ENCODE measurements at regions not wholly inside any gene's neighbourhood (a gene's known extent, or its start where the extent isn't known, plus 50 kb on each side); places are given as distances from the start of the nearest gene placed in this dataset.

DNA sequence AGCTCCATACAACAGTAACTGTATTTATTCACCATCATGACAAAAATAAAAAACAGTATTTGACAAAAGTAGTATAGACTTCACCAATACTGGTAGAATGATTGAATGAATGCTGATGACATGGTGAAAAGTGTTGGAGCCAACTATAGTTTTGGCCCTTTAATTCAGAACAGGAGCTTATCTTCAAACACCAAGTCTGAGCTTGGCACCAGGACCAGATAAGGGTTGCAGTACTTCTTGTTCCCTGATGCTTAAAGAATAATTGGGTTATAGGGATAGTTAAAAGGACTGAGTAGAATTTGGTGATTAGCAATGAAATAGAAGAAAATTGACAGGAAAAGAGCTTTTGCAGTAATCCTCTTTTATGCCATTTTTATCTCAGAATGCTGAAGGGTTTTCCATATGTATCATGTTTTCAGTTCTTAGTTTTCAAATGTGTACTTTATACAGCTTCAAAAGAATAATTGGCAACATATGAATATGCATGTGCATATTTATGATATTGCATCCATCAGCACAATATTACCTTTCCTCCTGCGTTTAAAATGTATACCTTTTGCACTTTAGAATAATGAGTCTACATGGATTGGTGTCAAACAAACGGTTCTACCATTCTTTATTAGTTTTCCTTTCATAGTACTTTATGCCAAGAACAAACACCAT lies 214.2 kb upstream of the ARHGAP42 start:
- H3K9me3 ChIP-seq: no peaks in the 10 kb centered on the region
- H3K27me3 ChIP-seq (replicated peaks; ENCODE audit: control insufficient read depth, insufficient read depth, low read length): no peaks in the 10 kb centered on the region
- no TSS peak for BruUV-seq (replicated peaks)
- DNase-seq: no peak
- Mint-ChIP-seq H3K27me3 (ENCODE audit: insufficient read depth, unreplicated experiment) (no peaks in the 10 kb centered on the region), H3K4me1 (ENCODE audit: low read depth, unreplicated experiment) (no peaks in the 10 kb centered on the region), H3K9me3 (ENCODE audit: unreplicated experiment) (no peaks in the 10 kb centered on the region), H3K4me3 (ENCODE audit: unreplicated experiment) (no peak overlapping the region), H3K36me3 (ENCODE audit: insufficient read depth, unreplicated experiment) (no peaks in the 10 kb centered on the region), H3K27ac (ENCODE audit: unreplicated experiment) (no peak overlapping the region)
- no peaks in the 10 kb centered on the region for H3K36me3 ChIP-seq (ENCODE audit: control insufficient read depth, insufficient read depth, low read length)
- ChIA-PET POLR2A (no interaction called here), CTCF (no interaction called here)
- TF ChIP-seq, protein P1, sequence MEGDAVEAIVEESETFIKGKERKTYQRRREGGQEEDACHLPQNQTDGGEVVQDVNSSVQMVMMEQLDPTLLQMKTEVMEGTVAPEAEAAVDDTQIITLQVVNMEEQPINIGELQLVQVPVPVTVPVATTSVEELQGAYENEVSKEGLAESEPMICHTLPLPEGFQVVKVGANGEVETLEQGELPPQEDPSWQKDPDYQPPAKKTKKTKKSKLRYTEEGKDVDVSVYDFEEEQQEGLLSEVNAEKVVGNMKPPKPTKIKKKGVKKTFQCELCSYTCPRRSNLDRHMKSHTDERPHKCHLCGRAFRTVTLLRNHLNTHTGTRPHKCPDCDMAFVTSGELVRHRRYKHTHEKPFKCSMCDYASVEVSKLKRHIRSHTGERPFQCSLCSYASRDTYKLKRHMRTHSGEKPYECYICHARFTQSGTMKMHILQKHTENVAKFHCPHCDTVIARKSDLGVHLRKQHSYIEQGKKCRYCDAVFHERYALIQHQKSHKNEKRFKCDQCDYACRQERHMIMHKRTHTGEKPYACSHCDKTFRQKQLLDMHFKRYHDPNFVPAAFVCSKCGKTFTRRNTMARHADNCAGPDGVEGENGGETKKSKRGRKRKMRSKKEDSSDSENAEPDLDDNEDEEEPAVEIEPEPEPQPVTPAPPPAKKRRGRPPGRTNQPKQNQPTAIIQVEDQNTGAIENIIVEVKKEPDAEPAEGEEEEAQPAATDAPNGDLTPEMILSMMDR (IDR thresholded peaks at IDR 0.05; ENCODE audit: insufficient read depth in 1 of 2, low read depth in 1 of 2, low read length in 1 of 2, severe bottlenecking in 1 of 2, unreplicated experiment in 1 of 2): no peak
- H3K4me3 ChIP-seq (ENCODE audit: low read depth, low read length): no peak overlapping the region
- no peaks in the 10 kb centered on the region for H3K4me1 ChIP-seq
- intact Hi-C loops (cut with micrococcal nuclease; ENCODE audit: unreplicated experiment): no loop called here

DNA sequence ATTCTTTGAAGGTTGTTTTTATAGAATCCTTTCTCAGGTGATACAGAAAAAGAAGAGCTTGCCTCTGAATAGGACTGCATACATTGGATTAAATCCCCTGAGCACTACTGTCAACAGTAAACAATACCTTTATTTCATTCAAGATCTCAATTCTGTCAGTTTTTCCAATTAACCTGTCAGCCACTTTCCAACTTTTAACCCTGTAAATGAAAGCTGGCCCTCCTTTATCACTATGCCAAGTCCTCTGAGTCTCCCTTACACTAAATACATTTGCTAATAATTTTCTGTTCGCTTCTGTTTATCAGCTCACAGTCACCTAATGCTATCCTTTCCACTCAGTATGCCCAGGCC lies 213.7 kb upstream of the ARHGAP42 start:
- ChIA-PET CTCF (no interaction called here), POLR2A (no interaction called here)
- no peaks in the 10 kb centered on the region for H3K9me3 ChIP-seq
- H3K4me1 ChIP-seq: no peaks in the 10 kb centered on the region
- Mint-ChIP-seq H3K4me3 (ENCODE audit: unreplicated experiment) (no peak overlapping the region), H3K27ac (ENCODE audit: unreplicated experiment) (no peak overlapping the region), H3K9me3 (ENCODE audit: unreplicated experiment) (no peaks in the 10 kb centered on the region), H3K27me3 (ENCODE audit: insufficient read depth, unreplicated experiment) (no peaks in the 10 kb centered on the region), H3K4me1 (ENCODE audit: low read depth, unreplicated experiment) (no peaks in the 10 kb centered on the region), H3K36me3 (ENCODE audit: insufficient read depth, unreplicated experiment) (no peaks in the 10 kb centered on the region)
- H3K36me3 ChIP-seq (ENCODE audit: control insufficient read depth, insufficient read depth, low read length): no peaks in the 10 kb centered on the region
- no TSS peak for BruUV-seq (replicated peaks)
- no peaks in the 10 kb centered on the region for H3K27me3 ChIP-seq (replicated peaks; ENCODE audit: control insufficient read depth, insufficient read depth, low read length)
- TF ChIP-seq, protein P1 (IDR thresholded peaks at IDR 0.05; ENCODE audit: insufficient read depth in 1 of 2, low read depth in 1 of 2, low read length in 1 of 2, severe bottlenecking in 1 of 2, unreplicated experiment in 1 of 2): no peak
- intact Hi-C loops (cut with micrococcal nuclease; ENCODE audit: unreplicated experiment): no loop called here
- H3K4me3 ChIP-seq (ENCODE audit: low read depth, low read length): no peak overlapping the region
- DNase-seq: no peak

DNA sequence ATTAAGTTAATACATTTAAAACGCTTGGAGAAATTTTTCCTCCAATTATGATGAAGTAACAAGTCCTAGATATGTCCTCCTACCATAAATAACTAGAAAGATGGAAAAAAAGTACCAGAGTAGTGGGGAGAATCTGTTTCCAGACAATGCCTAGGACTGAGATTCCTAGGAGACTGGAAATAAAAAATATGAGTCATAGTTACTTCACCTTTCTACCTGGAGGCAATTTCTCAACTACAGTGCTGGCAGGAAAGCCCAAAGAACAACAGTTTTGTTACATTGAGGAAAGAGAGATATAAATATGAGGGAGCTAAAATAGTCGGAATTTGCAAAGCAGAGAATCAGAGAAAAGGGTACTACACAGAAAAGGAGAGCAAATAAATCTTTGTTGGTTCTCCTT lies 202.1 kb upstream of the ARHGAP42 start:
- peaks cover 57% of the 10 kb centered on the region for H3K9me3 Mint-ChIP-seq (ENCODE audit: unreplicated experiment)
- TF ChIP-seq, protein P1 (IDR thresholded peaks at IDR 0.05; ENCODE audit: insufficient read depth in 1 of 2, low read depth in 1 of 2, low read length in 1 of 2, severe bottlenecking in 1 of 2, unreplicated experiment in 1 of 2): no peak
- no TSS peak for BruUV-seq (replicated peaks)
- no peaks in the 10 kb centered on the region for H3K4me1 Mint-ChIP-seq (ENCODE audit: low read depth, unreplicated experiment)
- intact Hi-C loops (cut with micrococcal nuclease; ENCODE audit: unreplicated experiment): no loop called here
- H3K27ac Mint-ChIP-seq (ENCODE audit: unreplicated experiment): no peak overlapping the region
- Histone ChIP-seq H3K9me3 (peaks cover 11% of the 10 kb centered on the region), H3K36me3 (ENCODE audit: control insufficient read depth, insufficient read depth, low read length) (no peaks in the 10 kb centered on the region), H3K27me3 (replicated peaks; ENCODE audit: control insufficient read depth, insufficient read depth, low read length) (no peaks in the 10 kb centered on the region), H3K4me1 (no peaks in the 10 kb centered on the region), H3K4me3 (ENCODE audit: low read depth, low read length) (no peak overlapping the region)
- no peak for DNase-seq
- peaks cover 4% of the 10 kb centered on the region for H3K27me3 Mint-ChIP-seq (ENCODE audit: insufficient read depth, unreplicated experiment)
- CTCF ChIA-PET: no interaction called here
- no peak overlapping the region for H3K4me3 Mint-ChIP-seq (ENCODE audit: unreplicated experiment)
- POLR2A ChIA-PET: no interaction called here
- H3K36me3 Mint-ChIP-seq (ENCODE audit: insufficient read depth, unreplicated experiment): no peaks in the 10 kb centered on the region
